Fibroblast of lung (primary cell): ENCODE measurements at regions not wholly inside any gene's neighbourhood (a gene's known extent, or its start where the extent isn't known, plus 50 kb on each side); places are given as distances from the start of the nearest gene placed in this dataset.

Experiments
- DNase-seq, 2 donors: peaks; one replicate each; pipeline versions ENCODE4 v3.0.0 to v3.0.0-alpha.2; 2010; ENCODE audit warnings: low read depth in 2 of 2
- H2AFZ ChIP-seq: 2 replicates; pipeline ENCODE4 v1.5.1; 2012; ENCODE audit warnings: low read length, control low read depth, inconsistent platforms
- H3K27ac ChIP-seq: 2 replicates; pipeline ENCODE4 v1.5.1; 2011; ENCODE audit warnings: low read length, control low read depth; ENCODE audit not compliant: insufficient read depth
- H3K27me3 ChIP-seq: 2 replicates; pipeline ENCODE4 v1.5.1; 2011; ENCODE audit warnings: mild to moderate bottlenecking, low read length; ENCODE audit not compliant: control insufficient read depth, insufficient read depth
- H3K36me3 ChIP-seq: 2 replicates; pipeline ENCODE4 v1.5.1; 2011; ENCODE audit warnings: low read length; ENCODE audit not compliant: control insufficient read depth, insufficient read depth
- H3K4me1 ChIP-seq: 2 replicates; pipeline ENCODE4 v1.5.1; 2011; ENCODE audit warnings: low read length; ENCODE audit not compliant: control insufficient read depth, insufficient read depth; ENCODE audit errors: extremely low read depth
- H3K4me2 ChIP-seq: 2 replicates; pipeline ENCODE4 v1.5.1; 2011; ENCODE audit warnings: low read length, control low read depth; ENCODE audit not compliant: insufficient read depth; ENCODE audit errors: extremely low read depth
- H3K4me3 ChIP-seq, 4 experiments: fragments of 200-600 bp in 1 of 4; sonication (generic) in 1 of 4; replicated peaks in 1 of 4; 2 replicates each; pipeline ENCODE4 v1.5.1; 2011 to 2016; ENCODE audit warnings: low read length in 4 of 4, low read depth in 3 of 4, mild to moderate bottlenecking in 3 of 4, control low read depth in 2 of 4, inconsistent platforms in 1 of 4, mixed read lengths in 1 of 4; ENCODE audit not compliant: insufficient read depth in 1 of 4; ENCODE audit errors: control extremely low read depth in 1 of 4
- H3K79me2 ChIP-seq: 2 replicates; pipeline ENCODE4 v1.5.1; 2012; ENCODE audit warnings: mild to moderate bottlenecking, low read length, inconsistent platforms; ENCODE audit not compliant: control insufficient read depth, insufficient read depth
- H3K9ac ChIP-seq: 2 replicates; pipeline ENCODE4 v1.5.1; 2011; ENCODE audit warnings: mild to moderate bottlenecking, low read length, control low read depth; ENCODE audit not compliant: insufficient read depth
- H3K9me3 ChIP-seq: 2 replicates; pipeline ENCODE4 v1.5.1; 2012; ENCODE audit warnings: low read depth, low read length; ENCODE audit not compliant: control insufficient read depth, insufficient read depth
- H4K20me1 ChIP-seq: 2 replicates; pipeline ENCODE4 v1.5.1; 2011; ENCODE audit warnings: low read length; ENCODE audit not compliant: control insufficient read depth, insufficient read depth; ENCODE audit errors: extremely low read depth
- EZH2 ChIP-seq: IDR thresholded peaks from 2 replicates; pipeline ENCODE4 v1.5.1; 2012; ENCODE audit warnings: low read length, control low read depth, mild to moderate bottlenecking; ENCODE audit errors: missing control alignments
- TF ChIP-seq, protein P1 (sequence below), 2 donors: IDR thresholded peaks in 1 of 2; conservative IDR thresholded peaks in 1 of 2; 1 replicate in 1 of 2; 2 replicates in 1 of 2; pipeline ENCODE4 v1.5.1; 2011 to 2012; ENCODE audit warnings: low read length in 2 of 2, control low read depth in 1 of 2, inconsistent platforms in 1 of 2, low read depth in 1 of 2, mild to moderate bottlenecking in 1 of 2

GRCh38 chr5:20370061-20370460, 382.1 kb upstream of the CDH18 start:
- Histone ChIP-seq H3K36me3 (no peaks in the 10 kb centered on the region), H3K4me3 (no peak overlapping the region), H3K4me1 (no peaks in the 10 kb centered on the region), H3K4me2 (no peak overlapping the region), H3K9me3 (no peaks in the 10 kb centered on the region), H3K27ac (no peak overlapping the region), H3K9ac (no peak overlapping the region), H2AFZ (no peak overlapping the region), H3K27me3 (no peaks in the 10 kb centered on the region), H4K20me1 (no peaks in the 10 kb centered on the region), H3K79me2 (no peaks in the 10 kb centered on the region)
- no peak for DNase-seq
- TF ChIP-seq EZH2 = no peak
- TF ChIP-seq, protein P1, sequence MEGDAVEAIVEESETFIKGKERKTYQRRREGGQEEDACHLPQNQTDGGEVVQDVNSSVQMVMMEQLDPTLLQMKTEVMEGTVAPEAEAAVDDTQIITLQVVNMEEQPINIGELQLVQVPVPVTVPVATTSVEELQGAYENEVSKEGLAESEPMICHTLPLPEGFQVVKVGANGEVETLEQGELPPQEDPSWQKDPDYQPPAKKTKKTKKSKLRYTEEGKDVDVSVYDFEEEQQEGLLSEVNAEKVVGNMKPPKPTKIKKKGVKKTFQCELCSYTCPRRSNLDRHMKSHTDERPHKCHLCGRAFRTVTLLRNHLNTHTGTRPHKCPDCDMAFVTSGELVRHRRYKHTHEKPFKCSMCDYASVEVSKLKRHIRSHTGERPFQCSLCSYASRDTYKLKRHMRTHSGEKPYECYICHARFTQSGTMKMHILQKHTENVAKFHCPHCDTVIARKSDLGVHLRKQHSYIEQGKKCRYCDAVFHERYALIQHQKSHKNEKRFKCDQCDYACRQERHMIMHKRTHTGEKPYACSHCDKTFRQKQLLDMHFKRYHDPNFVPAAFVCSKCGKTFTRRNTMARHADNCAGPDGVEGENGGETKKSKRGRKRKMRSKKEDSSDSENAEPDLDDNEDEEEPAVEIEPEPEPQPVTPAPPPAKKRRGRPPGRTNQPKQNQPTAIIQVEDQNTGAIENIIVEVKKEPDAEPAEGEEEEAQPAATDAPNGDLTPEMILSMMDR (conservative IDR thresholded peaks at IDR 0.05 in 1 of 2, IDR thresholded peaks at IDR 0.05 in 1 of 2; ENCODE audit: low read depth in 1 of 2, low read length in 2 of 2) = no peak

GRCh38 chr5:20369518-20369885, 381.5 kb upstream of the CDH18 start:
- Histone ChIP-seq H3K27ac (no peak overlapping the region), H3K4me1 (no peaks in the 10 kb centered on the region)
- no peak for DNase-seq

DNA sequence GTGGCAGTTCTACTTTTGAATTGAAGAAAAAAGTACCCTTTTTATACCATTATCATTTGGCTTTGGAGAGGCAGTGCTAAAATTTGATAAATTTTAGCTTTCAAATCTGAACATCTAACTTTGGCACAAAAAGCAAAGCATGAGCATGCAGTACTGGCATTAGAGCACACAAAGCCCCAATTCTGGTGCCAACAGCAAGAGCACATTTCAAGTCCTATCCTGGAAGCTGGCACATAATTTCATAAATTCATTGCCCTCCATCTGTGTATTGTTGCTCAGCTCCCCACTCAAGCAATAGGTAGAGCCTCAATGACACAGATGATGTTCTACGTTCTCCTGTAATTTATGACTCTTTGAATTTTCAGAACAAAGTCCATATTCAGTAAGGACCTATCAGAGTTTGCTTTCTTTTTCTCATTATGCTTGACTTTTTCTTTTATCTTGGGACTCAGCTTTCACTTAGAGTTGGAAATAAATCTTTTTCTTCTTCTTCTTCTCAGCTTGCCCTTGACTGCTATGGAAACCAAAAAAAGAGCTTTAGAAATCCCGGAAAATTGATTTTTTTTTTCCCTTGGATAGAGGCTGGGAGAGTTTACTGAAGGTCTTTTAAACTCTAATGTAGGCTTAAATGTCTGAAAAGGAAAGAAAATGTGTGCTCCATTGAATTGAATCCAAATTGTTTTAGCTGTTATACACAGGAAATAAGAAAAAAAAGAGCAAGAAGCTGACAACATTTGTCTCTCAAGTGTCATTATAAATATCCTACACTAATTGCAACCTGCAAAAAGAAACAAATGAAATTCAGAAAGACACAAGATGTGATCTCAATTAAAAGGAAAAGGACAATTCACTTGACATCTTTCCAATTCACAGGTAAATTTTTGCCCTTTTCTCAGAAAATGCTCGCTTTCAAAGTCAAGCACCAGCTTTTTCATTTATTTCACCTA, 380.8 kb upstream of the CDH18 start:
- H3K4me2 ChIP-seq = no peak overlapping the region
- no peaks in the 10 kb centered on the region for H3K79me2 ChIP-seq
- H3K9ac ChIP-seq = no peak overlapping the region
- H4K20me1 ChIP-seq = no peaks in the 10 kb centered on the region
- H3K4me1 ChIP-seq = no peaks in the 10 kb centered on the region
- no peak overlapping the region for H3K4me3 ChIP-seq
- no peaks in the 10 kb centered on the region for H3K9me3 ChIP-seq
- no peak overlapping the region for H3K27ac ChIP-seq
- DNase-seq = no peak
- no peak for TF ChIP-seq EZH2
- TF ChIP-seq, protein P1 (conservative IDR thresholded peaks at IDR 0.05 in 1 of 2, IDR thresholded peaks at IDR 0.05 in 1 of 2; ENCODE audit: low read depth in 1 of 2, low read length in 2 of 2) = no peak
- H2AFZ ChIP-seq = no peak overlapping the region
- no peaks in the 10 kb centered on the region for H3K36me3 ChIP-seq
- H3K27me3 ChIP-seq = no peaks in the 10 kb centered on the region

More at GRCh38 chr5:20369518-20369885, 381.5 kb upstream of the CDH18 start:
- H3K9ac ChIP-seq = no peak overlapping the region
- no peaks in the 10 kb centered on the region for H3K36me3 ChIP-seq
- H3K9me3 ChIP-seq = no peaks in the 10 kb centered on the region
- no peaks in the 10 kb centered on the region for H3K79me2 ChIP-seq
- H4K20me1 ChIP-seq = no peaks in the 10 kb centered on the region
- H3K4me3 ChIP-seq = no peak overlapping the region
- no peak overlapping the region for H3K4me2 ChIP-seq
- H3K27me3 ChIP-seq = no peaks in the 10 kb centered on the region
- H2AFZ ChIP-seq = no peak overlapping the region
- no peak for TF ChIP-seq EZH2
- TF ChIP-seq, protein P1 (conservative IDR thresholded peaks at IDR 0.05 in 1 of 2, IDR thresholded peaks at IDR 0.05 in 1 of 2; ENCODE audit: low read depth in 1 of 2, low read length in 2 of 2) = no peak
